Astrocyte of the cerebellum (primary cell): ENCODE measurements at regions not wholly inside any gene's neighbourhood (a gene's known extent, or its start where the extent isn't known, plus 50 kb on each side); places are given as distances from the start of the nearest gene placed in this dataset.
"Not testable (repeated sequence)": the region's sequence is repeated elsewhere in the genome, so short reads cannot be mapped to it uniquely, and the experiment has no call there.

Experiments used
- DNase-seq: peaks from one replicate; pipeline ENCODE4 v3.0.0-alpha.2; 2011; ENCODE audit warnings: low read depth
- H3K4me3 ChIP-seq: 2 replicates; pipeline ENCODE4 v1.5.1; 2011; ENCODE audit warnings: mild to moderate bottlenecking, low read depth, low read length, moderate library complexity
- CTCF ChIP-seq: IDR thresholded peaks from 2 replicates; pipeline ENCODE4 v1.5.1; 2012; ENCODE audit warnings: low read length, low read depth, moderate library complexity, mild to moderate bottlenecking; ENCODE audit errors: missing control alignments
- in situ Hi-C: cut with HindIII; loops from 2 replicates; pipeline ENCODE4 v1.10.0; 2017; ENCODE audit warnings: low sequenced_read_pairs

- H3K4me3 ChIP-seq, DNase-seq, in situ Hi-C loops: not testable (repeated sequence)
Measured at GRCh38 chr2:66632882-66633281, 198.0 kb downstream of the MEIS1 start.

GRCh38 chr2:66633631-66634030, 198.7 kb downstream of the MEIS1 start:
- TF ChIP-seq CTCF = no peak
- no peak for DNase-seq
- in situ Hi-C loops = no loop called here
- no peak overlapping the region for H3K4me3 ChIP-seq

GRCh38 chr2:66634784-66635183, 199.9 kb downstream of the MEIS1 start:
- no peak for TF ChIP-seq CTCF
- in situ Hi-C loops = no loop called here
- no peak overlapping the region for H3K4me3 ChIP-seq
- DNase-seq = no peak

- H3K4me3 ChIP-seq = no peak overlapping the region
- no peak for TF ChIP-seq CTCF
- in situ Hi-C loops = no loop called here
- no peak for DNase-seq
Measured at GRCh38 chr2:66641685-66642084, 206.8 kb downstream of the MEIS1 start.

- in situ Hi-C loops, DNase-seq, H3K4me3 ChIP-seq: not testable (repeated sequence)
Measured at GRCh38 chr2:66648081-66648480, 213.2 kb downstream of the MEIS1 start.

GRCh38 chr2:66649006-66649405, 214.1 kb downstream of the MEIS1 start:
- TF ChIP-seq CTCF = no peak
- no peak for DNase-seq
- in situ Hi-C loops = no loop called here

GRCh38 chr2:66651295-66651694, 216.4 kb downstream of the MEIS1 start:
- DNase-seq = no peak
- no peak overlapping the region for H3K4me3 ChIP-seq
- in situ Hi-C loops = no loop called here
- TF ChIP-seq CTCF = no peak

More at GRCh38 chr2:66649006-66649405, 214.1 kb downstream of the MEIS1 start:
- H3K4me3 ChIP-seq = no peak overlapping the region

GRCh38 chr2:66660804-66661203, 225.9 kb downstream of the MEIS1 start:
- no peak for TF ChIP-seq CTCF
- in situ Hi-C loops = no loop called here
- no peak for DNase-seq
- no peak overlapping the region for H3K4me3 ChIP-seq
